ENCODE measurements at regions not wholly inside any gene's neighbourhood (a gene's known extent, or its start where the extent isn't known, plus 50 kb on each side); places are given as distances from the start of the nearest gene placed in this dataset.
"Not testable (repeated sequence)": the region's sequence is repeated elsewhere in the genome, so short reads cannot be mapped to it uniquely, and the experiment has no call there.

GRCh38 chr4:189589201-189589600 lies 351.5 kb upstream of the FRG1 start:
- not testable (repeated sequence) for TF ChIP-seq CTCF, EP300, POLR2A (IDR thresholded peaks at IDR 0.05)
